Skeletal muscle tissue (tissue), 3 donors: ENCODE measurements at regions not wholly inside any gene's neighbourhood (a gene's known extent, or its start where the extent isn't known, plus 50 kb on each side); places are given as distances from the start of the nearest gene placed in this dataset.
"Not testable (repeated sequence)": the region's sequence is repeated elsewhere in the genome, so short reads cannot be mapped to it uniquely, and the experiment has no call there.

ENCODE experiments used
- H3K27ac ChIP-seq: one replicate; pipeline ENCODE4 v1.7.0; 2013; ENCODE audit warnings: mild to moderate bottlenecking, low read depth, low read length, inconsistent platforms
- H3K27me3 ChIP-seq, 3 donors: one replicate each; pipeline ENCODE4 v1.7.0; 2013; ENCODE audit warnings: low read length in 3 of 3; ENCODE audit not compliant: control insufficient read depth in 3 of 3, insufficient read depth in 3 of 3
- H3K36me3 ChIP-seq, 3 donors: one replicate each; pipeline ENCODE4 v1.7.0; 2013; ENCODE audit warnings: low read length in 3 of 3; ENCODE audit not compliant: control insufficient read depth in 3 of 3, insufficient read depth in 3 of 3
- H3K4me1 ChIP-seq, 3 donors: one replicate each; pipeline ENCODE4 v1.7.0; 2013; ENCODE audit warnings: low read length in 3 of 3, mild to moderate bottlenecking in 3 of 3; ENCODE audit not compliant: control insufficient read depth in 3 of 3, insufficient read depth in 3 of 3
- H3K4me3 ChIP-seq, 3 donors: one replicate each; pipeline ENCODE4 v1.7.0; 2013; ENCODE audit warnings: low read length in 3 of 3
- H3K9ac ChIP-seq, 3 donors: one replicate each; pipeline ENCODE4 v1.7.0; 2013; ENCODE audit warnings: low read length in 3 of 3, mild to moderate bottlenecking in 3 of 3, moderate library complexity in 2 of 3, low read depth in 1 of 3
- H3K9me3 ChIP-seq, 3 donors: one replicate each; pipeline ENCODE4 v1.7.0; 2013; ENCODE audit warnings: low read length in 3 of 3; ENCODE audit not compliant: control insufficient read depth in 3 of 3
- donor health status: Osteomylitis.

- Histone ChIP-seq H3K27me3 (no peaks in the 10 kb centered on the region), H3K27ac (no peak overlapping the region), H3K4me3 (no peak overlapping the region), H3K4me1 (no peaks in the 10 kb centered on the region), H3K9me3 (peaks cover 0 to 2% (median 0%) of the 10 kb centered on the region in 3 donors), H3K36me3 (no peaks in the 10 kb centered on the region), H3K9ac (no peak overlapping the region)
These were observed 579.7 kb upstream of the CDH10 start for GRCh38 chr5:25224316-25224982.

GRCh38 chr5:25199902-25200301 is 555.1 kb upstream of the CDH10 start:
- not testable (repeated sequence) for H3K9ac ChIP-seq, H3K9me3 ChIP-seq, H3K4me3 ChIP-seq, H3K4me1 ChIP-seq, H3K36me3 ChIP-seq, H3K27me3 ChIP-seq, H3K27ac ChIP-seq

- H3K27ac ChIP-seq = no peak overlapping the region
These were observed 545.8 kb upstream of the CDH10 start for GRCh38 chr5:25190521-25191000.

DNA sequence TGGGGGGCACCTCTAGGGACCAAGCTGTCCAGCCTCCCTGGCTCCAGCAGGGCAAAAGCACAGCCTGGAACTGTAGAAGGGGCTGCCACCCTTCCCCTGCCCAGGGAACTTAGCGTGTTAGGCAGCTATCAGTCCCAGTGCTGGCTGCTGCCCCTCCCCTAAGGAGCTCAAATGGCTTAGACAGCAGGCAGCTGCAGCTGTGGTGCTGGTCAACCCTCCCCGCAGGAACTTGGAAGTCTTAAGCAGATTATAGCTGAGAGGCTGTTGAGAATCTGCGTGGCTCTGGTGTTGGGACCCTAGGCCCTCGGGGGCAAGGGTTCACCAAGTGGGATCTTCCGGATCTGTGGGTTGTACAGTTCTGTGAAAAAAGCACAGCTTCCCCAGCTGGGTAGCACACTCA is 536.5 kb upstream of the CDH10 start:
- no peak overlapping the region for H3K4me3 ChIP-seq
- no peaks in the 10 kb centered on the region for H3K9me3 ChIP-seq
- no peaks in the 10 kb centered on the region for H3K27me3 ChIP-seq
- no peak overlapping the region for H3K27ac ChIP-seq
- no peaks in the 10 kb centered on the region for H3K36me3 ChIP-seq
- H3K9ac ChIP-seq = no peak overlapping the region
- no peaks in the 10 kb centered on the region for H3K4me1 ChIP-seq

More at GRCh38 chr5:25190521-25191000, 545.8 kb upstream of the CDH10 start:
- no peak overlapping the region for H3K9ac ChIP-seq
- H3K27me3 ChIP-seq = no peaks in the 10 kb centered on the region
- no peaks in the 10 kb centered on the region for H3K4me1 ChIP-seq
- no peaks in the 10 kb centered on the region for H3K36me3 ChIP-seq
- no peaks in the 10 kb centered on the region for H3K9me3 ChIP-seq
- no peak overlapping the region for H3K4me3 ChIP-seq

DNA sequence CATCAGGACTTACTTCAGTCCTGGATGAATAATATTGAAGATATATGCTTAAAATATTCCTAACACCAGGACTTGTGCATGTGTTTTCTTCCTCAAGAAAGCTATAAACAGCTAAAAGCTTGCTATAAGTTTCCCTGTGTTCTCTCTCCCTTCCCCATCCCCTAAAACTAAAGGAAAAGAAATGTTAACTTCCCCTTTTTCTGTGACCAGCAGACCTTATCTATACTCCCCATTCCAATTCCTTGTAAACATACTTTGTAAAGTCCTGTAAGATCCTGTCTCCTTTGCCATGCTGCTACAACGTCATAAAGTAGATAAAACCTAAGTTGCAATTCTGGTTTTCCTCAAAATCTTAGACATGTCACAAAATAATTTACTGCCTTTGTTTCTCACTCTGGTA is 517.8 kb upstream of the CDH10 start:
- H3K36me3 ChIP-seq, H3K27ac ChIP-seq, H3K27me3 ChIP-seq, H3K9me3 ChIP-seq, H3K9ac ChIP-seq, H3K4me3 ChIP-seq, H3K4me1 ChIP-seq: not testable (repeated sequence)

GRCh38 chr5:25160891-25161290 is 516.1 kb upstream of the CDH10 start:
- Histone ChIP-seq H3K4me3 (no peak overlapping the region), H3K36me3 (no peaks in the 10 kb centered on the region), H3K27me3 (no peaks in the 10 kb centered on the region), H3K9me3 (peaks cover 0 to 3% (median 0%) of the 10 kb centered on the region in 3 donors), H3K4me1 (no peaks in the 10 kb centered on the region), H3K27ac (no peak overlapping the region), H3K9ac (no peak overlapping the region)

DNA sequence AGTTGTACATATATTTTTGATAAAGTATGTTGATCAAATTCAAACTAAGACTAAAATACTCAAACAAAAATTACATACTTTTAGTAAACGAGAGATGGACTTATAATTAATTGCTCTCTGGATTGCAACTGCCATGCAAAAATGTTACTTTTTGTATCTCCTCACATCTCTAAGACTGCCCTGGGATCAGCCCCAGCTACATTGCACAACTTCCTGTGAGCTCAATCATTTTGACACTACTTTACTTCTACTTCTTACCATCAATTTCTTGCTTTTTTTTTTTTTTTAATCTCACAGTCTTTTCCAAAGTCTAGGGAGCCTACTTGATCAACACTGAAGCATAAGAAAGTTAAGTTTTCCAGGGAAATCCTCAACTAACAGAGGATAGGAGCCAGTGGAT is 506.0 kb upstream of the CDH10 start:
- Histone ChIP-seq H3K27me3 (no peaks in the 10 kb centered on the region), H3K36me3 (no peaks in the 10 kb centered on the region)

GRCh38 chr5:25128606-25129005 is 483.8 kb upstream of the CDH10 start:
- Histone ChIP-seq H3K36me3 (no peaks in the 10 kb centered on the region), H3K9ac (no peak overlapping the region), H3K9me3 (no peaks in the 10 kb centered on the region), H3K4me3 (no peak overlapping the region), H3K27me3 (no peaks in the 10 kb centered on the region), H3K4me1 (no peaks in the 10 kb centered on the region), H3K27ac (no peak overlapping the region)

More for the DNA sequence above, 506.0 kb upstream of the CDH10 start:
- H3K4me1 ChIP-seq = no peaks in the 10 kb centered on the region
- H3K27ac ChIP-seq = no peak overlapping the region
- no peak overlapping the region for H3K9ac ChIP-seq
- H3K4me3 ChIP-seq = no peak overlapping the region
- no peaks in the 10 kb centered on the region for H3K9me3 ChIP-seq

GRCh38 chr5:25119650-25120049 is 474.9 kb upstream of the CDH10 start:
- Histone ChIP-seq H3K9me3 (no peaks in the 10 kb centered on the region), H3K4me1 (no peaks in the 10 kb centered on the region), H3K27ac (no peak overlapping the region), H3K4me3 (no peak overlapping the region), H3K36me3 (no peaks in the 10 kb centered on the region), H3K9ac (no peak overlapping the region), H3K27me3 (no peaks in the 10 kb centered on the region)

DNA sequence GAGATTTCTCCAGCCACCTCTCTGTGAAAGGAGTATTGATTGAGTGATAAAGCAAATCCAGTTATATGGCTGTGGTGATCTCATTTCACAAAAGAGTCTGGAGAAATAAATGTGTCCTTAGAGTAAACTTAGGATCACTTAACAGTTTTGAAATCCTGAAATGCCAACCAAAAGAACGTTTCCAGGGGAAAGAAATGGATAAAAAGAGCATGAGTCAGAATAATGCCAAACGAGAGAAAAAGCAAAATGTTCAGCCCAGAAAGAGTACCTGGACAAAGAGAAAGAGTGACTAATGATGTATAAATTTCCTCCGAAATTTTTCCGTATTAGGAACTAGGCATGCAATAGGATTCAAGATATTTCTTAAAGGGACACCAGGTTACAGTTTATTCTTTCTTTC is 463.1 kb upstream of the CDH10 start:
- H3K4me1 ChIP-seq = no peaks in the 10 kb centered on the region
- H3K27me3 ChIP-seq = no peaks in the 10 kb centered on the region
- no peaks in the 10 kb centered on the region for H3K36me3 ChIP-seq
- no peak overlapping the region for H3K4me3 ChIP-seq
- no peaks in the 10 kb centered on the region for H3K9me3 ChIP-seq
- no peak overlapping the region for H3K9ac ChIP-seq
- H3K27ac ChIP-seq = no peak overlapping the region
